ENCODE measurements at regions not wholly inside any gene's neighbourhood (a gene's known extent, or its start where the extent isn't known, plus 50 kb on each side); places are given as distances from the start of the nearest gene placed in this dataset.

GRCh38 chr2:236824836-236825235 lies 255.2 kb downstream of the ACKR3 start:
- TF ChIP-seq, protein P1, sequence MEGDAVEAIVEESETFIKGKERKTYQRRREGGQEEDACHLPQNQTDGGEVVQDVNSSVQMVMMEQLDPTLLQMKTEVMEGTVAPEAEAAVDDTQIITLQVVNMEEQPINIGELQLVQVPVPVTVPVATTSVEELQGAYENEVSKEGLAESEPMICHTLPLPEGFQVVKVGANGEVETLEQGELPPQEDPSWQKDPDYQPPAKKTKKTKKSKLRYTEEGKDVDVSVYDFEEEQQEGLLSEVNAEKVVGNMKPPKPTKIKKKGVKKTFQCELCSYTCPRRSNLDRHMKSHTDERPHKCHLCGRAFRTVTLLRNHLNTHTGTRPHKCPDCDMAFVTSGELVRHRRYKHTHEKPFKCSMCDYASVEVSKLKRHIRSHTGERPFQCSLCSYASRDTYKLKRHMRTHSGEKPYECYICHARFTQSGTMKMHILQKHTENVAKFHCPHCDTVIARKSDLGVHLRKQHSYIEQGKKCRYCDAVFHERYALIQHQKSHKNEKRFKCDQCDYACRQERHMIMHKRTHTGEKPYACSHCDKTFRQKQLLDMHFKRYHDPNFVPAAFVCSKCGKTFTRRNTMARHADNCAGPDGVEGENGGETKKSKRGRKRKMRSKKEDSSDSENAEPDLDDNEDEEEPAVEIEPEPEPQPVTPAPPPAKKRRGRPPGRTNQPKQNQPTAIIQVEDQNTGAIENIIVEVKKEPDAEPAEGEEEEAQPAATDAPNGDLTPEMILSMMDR (conservative IDR thresholded peaks at IDR 0.05 in 1 of 2, IDR thresholded peaks at IDR 0.05 in 1 of 2; ENCODE audit: low read depth in 1 of 2, low read length in 2 of 2) = no peak
- no peak for TF ChIP-seq EZH2 (IDR thresholded peaks at IDR 0.05; ENCODE audit: low read length, missing control alignments)

All from fibroblast of lung (primary cell).